ENCODE measurements at regions not wholly inside any gene's neighbourhood (a gene's known extent, or its start where the extent isn't known, plus 50 kb on each side); places are given as distances from the start of the nearest gene placed in this dataset.

DNA sequence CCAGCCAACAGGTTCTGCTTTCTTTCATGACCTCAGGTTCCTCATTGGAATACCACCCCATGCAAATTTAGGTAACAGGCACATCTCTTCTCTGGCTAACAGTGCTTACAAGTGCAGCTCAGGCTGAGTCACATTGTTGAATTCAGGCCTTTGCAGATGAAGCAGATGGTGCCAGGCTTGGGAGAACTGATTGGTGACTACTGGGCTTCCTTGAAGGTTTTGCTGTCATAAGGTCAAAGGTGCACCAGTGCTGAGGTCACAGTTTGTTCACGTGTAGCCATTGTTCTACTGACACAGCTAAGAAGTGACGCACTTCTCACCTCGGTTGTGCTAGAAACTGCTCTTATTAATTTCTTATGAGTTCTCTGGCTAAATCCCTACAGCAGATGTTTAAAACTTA lies 128.6 kb upstream of the BMPER start:
- no peaks in the 10 kb centered on the region for H3K27me3 ChIP-seq (ENCODE audit: control insufficient read depth in 2 of 2, insufficient read depth in 2 of 2, low read length in 2 of 2)
- peaks cover 0 to 9% of the 10 kb centered on the region in 2 donors for H3K4me1 ChIP-seq (ENCODE audit: control insufficient read depth in 2 of 2, insufficient read depth in 2 of 2, low read length in 2 of 2)
- H3K9ac ChIP-seq (ENCODE audit: low read depth in 1 of 2, low read length in 2 of 2) = no peak overlapping the region
- no peak overlapping the region for H3K4me3 ChIP-seq (ENCODE audit: low read length in 2 of 2)
- no peaks in the 10 kb centered on the region for H3K9me3 ChIP-seq (ENCODE audit: control insufficient read depth in 2 of 2, low read length in 2 of 2)
- H3K36me3 ChIP-seq (ENCODE audit: control insufficient read depth in 2 of 2, insufficient read depth in 2 of 2, low read length in 2 of 2) = no peaks in the 10 kb centered on the region
- H3K27ac ChIP-seq (ENCODE audit: low read depth in 2 of 2, low read length in 2 of 2) = no peak overlapping the region

DNA sequence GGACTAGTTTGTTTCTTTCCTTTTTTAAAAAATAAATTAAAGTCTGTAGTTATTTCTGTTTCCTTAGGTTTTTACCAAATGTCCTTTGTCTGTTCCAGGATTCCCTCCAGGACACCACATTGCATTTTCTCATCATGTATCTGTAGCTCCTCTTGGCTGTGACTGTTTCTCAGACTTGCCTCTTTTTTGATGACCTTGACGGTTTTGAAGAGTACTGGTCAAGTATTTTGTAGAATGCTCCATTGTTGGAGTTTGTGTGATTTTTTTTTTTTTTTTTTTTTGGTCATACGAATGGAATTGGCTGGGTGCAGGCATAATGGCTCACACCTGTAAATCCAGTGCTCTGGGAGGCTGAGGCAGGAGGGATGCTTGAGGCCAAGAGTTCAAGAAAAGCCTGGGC lies 127.1 kb upstream of the BMPER start:
- Histone ChIP-seq H3K36me3 (ENCODE audit: control insufficient read depth in 2 of 2, insufficient read depth in 2 of 2, low read length in 2 of 2) (no peaks in the 10 kb centered on the region), H3K9me3 (ENCODE audit: control insufficient read depth in 2 of 2, low read length in 2 of 2) (no peaks in the 10 kb centered on the region), H3K27ac (ENCODE audit: low read depth in 2 of 2, low read length in 2 of 2) (no peak overlapping the region), H3K27me3 (ENCODE audit: control insufficient read depth in 2 of 2, insufficient read depth in 2 of 2, low read length in 2 of 2) (no peaks in the 10 kb centered on the region), H3K4me1 (ENCODE audit: control insufficient read depth in 2 of 2, insufficient read depth in 2 of 2, low read length in 2 of 2) (peaks cover 0 to 9% of the 10 kb centered on the region in 2 donors), H3K4me3 (ENCODE audit: low read length in 2 of 2) (no peak overlapping the region), H3K9ac (ENCODE audit: low read depth in 1 of 2, low read length in 2 of 2) (no peak overlapping the region)

- H3K36me3 ChIP-seq (ENCODE audit: control insufficient read depth in 2 of 2, insufficient read depth in 2 of 2, low read length in 2 of 2) = no peaks in the 10 kb centered on the region
- peaks cover 0 to 9% of the 10 kb centered on the region in 2 donors for H3K4me1 ChIP-seq (ENCODE audit: control insufficient read depth in 2 of 2, insufficient read depth in 2 of 2, low read length in 2 of 2)
- H3K4me3 ChIP-seq (ENCODE audit: low read length in 2 of 2) = no peak overlapping the region
- H3K9me3 ChIP-seq (ENCODE audit: control insufficient read depth in 2 of 2, low read length in 2 of 2) = no peaks in the 10 kb centered on the region
- H3K27me3 ChIP-seq (ENCODE audit: control insufficient read depth in 2 of 2, insufficient read depth in 2 of 2, low read length in 2 of 2) = no peaks in the 10 kb centered on the region
- H3K9ac ChIP-seq (ENCODE audit: low read depth in 1 of 2, low read length in 2 of 2) = no peak overlapping the region
- no peak overlapping the region for H3K27ac ChIP-seq (ENCODE audit: low read depth in 2 of 2, low read length in 2 of 2)
These were observed 126.1 kb upstream of the BMPER start for GRCh38 chr7:33779216-33779615.

DNA sequence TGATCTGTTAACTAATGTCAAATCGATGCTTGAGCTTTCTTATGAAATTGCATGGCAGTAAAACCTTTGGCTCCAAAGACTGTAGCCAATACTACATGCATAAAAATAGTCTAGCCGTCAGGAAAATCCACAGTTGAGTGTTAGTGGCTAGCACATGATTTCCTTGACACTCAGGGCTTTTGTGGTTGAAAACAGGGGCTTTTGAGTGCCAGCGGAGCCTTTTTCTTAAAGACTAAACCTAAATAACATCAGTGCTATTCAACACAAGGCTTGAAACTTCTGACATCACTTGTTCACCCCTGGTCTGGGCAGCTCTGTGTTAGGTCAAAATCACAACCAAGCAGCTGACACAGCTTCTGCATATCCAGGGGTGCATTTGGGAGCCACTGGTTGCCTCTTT lies 124.2 kb upstream of the BMPER start:
- Histone ChIP-seq H3K4me1 (ENCODE audit: control insufficient read depth in 2 of 2, insufficient read depth in 2 of 2, low read length in 2 of 2) (peaks cover 0 to under 1% of the 10 kb centered on the region in 2 donors), H3K27me3 (ENCODE audit: control insufficient read depth in 2 of 2, insufficient read depth in 2 of 2, low read length in 2 of 2) (no peaks in the 10 kb centered on the region), H3K9me3 (ENCODE audit: control insufficient read depth in 2 of 2, low read length in 2 of 2) (no peaks in the 10 kb centered on the region), H3K4me3 (ENCODE audit: low read length in 2 of 2) (no peak overlapping the region), H3K27ac (ENCODE audit: low read depth in 2 of 2, low read length in 2 of 2) (no peak overlapping the region), H3K36me3 (ENCODE audit: control insufficient read depth in 2 of 2, insufficient read depth in 2 of 2, low read length in 2 of 2) (no peaks in the 10 kb centered on the region), H3K9ac (ENCODE audit: low read depth in 1 of 2, low read length in 2 of 2) (no peak overlapping the region)

GRCh38 chr7:33781796-33782195 lies 123.5 kb upstream of the BMPER start:
- no peaks in the 10 kb centered on the region for H3K27me3 ChIP-seq (ENCODE audit: control insufficient read depth in 2 of 2, insufficient read depth in 2 of 2, low read length in 2 of 2)
- H3K27ac ChIP-seq (ENCODE audit: low read depth in 2 of 2, low read length in 2 of 2) = no peak overlapping the region
- no peaks in the 10 kb centered on the region for H3K9me3 ChIP-seq (ENCODE audit: control insufficient read depth in 2 of 2, low read length in 2 of 2)
- H3K4me1 ChIP-seq (ENCODE audit: control insufficient read depth in 2 of 2, insufficient read depth in 2 of 2, low read length in 2 of 2) = no peaks in the 10 kb centered on the region
- H3K9ac ChIP-seq (ENCODE audit: low read depth in 1 of 2, low read length in 2 of 2) = no peak overlapping the region
- no peak overlapping the region for H3K4me3 ChIP-seq (ENCODE audit: low read length in 2 of 2)
- H3K36me3 ChIP-seq (ENCODE audit: control insufficient read depth in 2 of 2, insufficient read depth in 2 of 2, low read length in 2 of 2) = no peaks in the 10 kb centered on the region

DNA sequence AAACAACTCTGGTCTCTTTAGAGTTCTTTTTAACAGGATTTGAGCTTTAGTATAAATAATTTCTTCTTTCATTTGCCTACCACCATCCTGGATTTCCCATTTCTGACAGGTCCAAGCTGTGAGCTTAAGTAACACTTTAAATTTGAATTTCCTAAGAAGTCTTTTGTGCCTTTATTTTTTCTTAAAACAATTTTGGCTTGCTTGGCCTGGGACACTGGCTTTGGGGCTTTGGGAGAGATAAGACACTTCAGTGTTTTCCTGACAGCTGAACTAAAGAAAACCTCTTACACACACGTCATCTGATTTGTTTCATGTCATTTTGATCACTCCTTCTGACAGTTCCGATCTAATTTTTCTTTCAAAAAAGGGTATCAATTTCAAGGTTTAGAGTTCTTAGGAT lies 121.3 kb upstream of the BMPER start:
- Histone ChIP-seq H3K36me3 (ENCODE audit: control insufficient read depth in 2 of 2, insufficient read depth in 2 of 2, low read length in 2 of 2) (no peaks in the 10 kb centered on the region), H3K4me3 (ENCODE audit: low read length in 2 of 2) (no peak overlapping the region), H3K4me1 (ENCODE audit: control insufficient read depth in 2 of 2, insufficient read depth in 2 of 2, low read length in 2 of 2) (no peaks in the 10 kb centered on the region), H3K9me3 (ENCODE audit: control insufficient read depth in 2 of 2, low read length in 2 of 2) (no peaks in the 10 kb centered on the region), H3K9ac (ENCODE audit: low read depth in 1 of 2, low read length in 2 of 2) (no peak overlapping the region), H3K27ac (ENCODE audit: low read depth in 2 of 2, low read length in 2 of 2) (no peak overlapping the region), H3K27me3 (ENCODE audit: control insufficient read depth in 2 of 2, insufficient read depth in 2 of 2, low read length in 2 of 2) (no peaks in the 10 kb centered on the region)

DNA sequence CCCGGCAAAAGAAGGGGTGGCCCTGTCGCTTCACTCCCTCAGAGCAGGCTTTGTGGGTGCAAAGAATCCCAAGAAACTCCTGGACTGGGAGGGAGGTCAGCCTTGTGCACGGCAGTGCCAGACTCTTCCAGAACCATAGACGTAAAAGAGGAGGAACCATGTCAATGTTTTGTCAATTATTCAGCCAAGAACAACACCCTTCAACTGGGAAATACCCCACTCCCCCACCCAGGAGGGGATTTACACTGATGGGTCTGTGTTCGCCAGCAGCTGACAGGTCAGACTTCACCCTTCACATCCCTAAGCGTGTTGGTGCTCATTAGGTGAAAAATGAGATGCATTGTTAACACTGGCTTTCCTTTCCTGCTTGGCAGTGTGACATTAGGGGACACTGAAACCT lies 116.8 kb upstream of the BMPER start:
- H3K9ac ChIP-seq (ENCODE audit: low read depth in 1 of 2, low read length in 2 of 2) = no peak overlapping the region
- no peaks in the 10 kb centered on the region for H3K27me3 ChIP-seq (ENCODE audit: control insufficient read depth in 2 of 2, insufficient read depth in 2 of 2, low read length in 2 of 2)
- H3K9me3 ChIP-seq (ENCODE audit: control insufficient read depth in 2 of 2, low read length in 2 of 2) = no peaks in the 10 kb centered on the region
- no peak overlapping the region for H3K27ac ChIP-seq (ENCODE audit: low read depth in 2 of 2, low read length in 2 of 2)
- no peaks in the 10 kb centered on the region for H3K4me1 ChIP-seq (ENCODE audit: control insufficient read depth in 2 of 2, insufficient read depth in 2 of 2, low read length in 2 of 2)
- no peaks in the 10 kb centered on the region for H3K36me3 ChIP-seq (ENCODE audit: control insufficient read depth in 2 of 2, insufficient read depth in 2 of 2, low read length in 2 of 2)
- H3K4me3 ChIP-seq (ENCODE audit: low read length in 2 of 2) = no peak overlapping the region

GRCh38 chr7:33789871-33790630 lies 115.3 kb upstream of the BMPER start:
- H3K27ac ChIP-seq (ENCODE audit: low read depth in 2 of 2, low read length in 2 of 2) = no peak overlapping the region
- H3K27me3 ChIP-seq (ENCODE audit: control insufficient read depth in 2 of 2, insufficient read depth in 2 of 2, low read length in 2 of 2) = no peaks in the 10 kb centered on the region
- no peak overlapping the region for H3K9ac ChIP-seq (ENCODE audit: low read depth in 1 of 2, low read length in 2 of 2)
- no peaks in the 10 kb centered on the region for H3K4me1 ChIP-seq (ENCODE audit: control insufficient read depth in 2 of 2, insufficient read depth in 2 of 2, low read length in 2 of 2)
- no peak overlapping the region for H3K4me3 ChIP-seq (ENCODE audit: low read length in 2 of 2)
- no peaks in the 10 kb centered on the region for H3K9me3 ChIP-seq (ENCODE audit: control insufficient read depth in 2 of 2, low read length in 2 of 2)
- H3K36me3 ChIP-seq (ENCODE audit: control insufficient read depth in 2 of 2, insufficient read depth in 2 of 2, low read length in 2 of 2) = no peaks in the 10 kb centered on the region

DNA sequence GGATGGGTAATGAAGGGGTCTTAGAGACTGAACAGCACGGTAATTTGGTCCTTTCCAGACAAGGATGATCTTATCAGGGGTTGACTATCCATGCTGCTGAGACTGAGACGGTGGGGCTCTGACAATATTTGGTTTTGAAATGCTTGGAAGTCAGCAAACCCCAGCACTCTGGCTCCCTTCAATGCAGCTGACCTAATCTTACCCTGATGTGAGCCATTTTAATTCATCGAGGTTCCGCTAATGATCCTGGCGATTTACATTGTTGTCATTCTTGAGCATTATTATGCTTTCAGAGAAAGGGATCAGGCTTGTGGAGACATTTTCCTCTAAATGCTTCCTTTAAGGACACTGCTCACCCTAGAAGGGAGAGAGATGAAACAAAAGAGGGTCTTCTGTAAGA lies 114.6 kb upstream of the BMPER start:
- no peak overlapping the region for H3K9ac ChIP-seq (ENCODE audit: low read depth in 1 of 2, low read length in 2 of 2)
- H3K4me1 ChIP-seq (ENCODE audit: control insufficient read depth in 2 of 2, insufficient read depth in 2 of 2, low read length in 2 of 2) = no peaks in the 10 kb centered on the region
- no peak overlapping the region for H3K27ac ChIP-seq (ENCODE audit: low read depth in 2 of 2, low read length in 2 of 2)
- no peaks in the 10 kb centered on the region for H3K9me3 ChIP-seq (ENCODE audit: control insufficient read depth in 2 of 2, low read length in 2 of 2)
- H3K4me3 ChIP-seq (ENCODE audit: low read length in 2 of 2) = no peak overlapping the region
- no peaks in the 10 kb centered on the region for H3K36me3 ChIP-seq (ENCODE audit: control insufficient read depth in 2 of 2, insufficient read depth in 2 of 2, low read length in 2 of 2)
- no peaks in the 10 kb centered on the region for H3K27me3 ChIP-seq (ENCODE audit: control insufficient read depth in 2 of 2, insufficient read depth in 2 of 2, low read length in 2 of 2)

DNA sequence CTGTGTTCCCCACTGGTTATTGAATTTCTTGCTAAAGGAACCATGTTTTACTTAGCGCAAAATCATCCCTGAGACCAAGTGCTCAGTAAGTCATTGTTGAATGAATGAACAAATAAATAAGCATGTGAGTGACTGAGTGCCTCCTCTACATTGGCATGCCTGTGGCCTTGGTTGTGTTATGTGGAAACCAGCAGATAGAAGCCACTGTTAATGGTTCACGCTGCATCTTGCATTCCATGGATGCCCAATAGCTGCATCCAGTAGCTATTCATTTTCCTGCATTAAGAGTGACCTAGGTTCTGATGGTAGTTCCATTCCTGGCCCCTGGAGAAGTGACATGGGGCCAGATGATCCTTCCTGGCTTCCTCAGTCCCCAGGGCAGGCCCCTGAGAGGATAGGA lies 113.3 kb upstream of the BMPER start:
- no peak overlapping the region for H3K9ac ChIP-seq (ENCODE audit: low read depth in 1 of 2, low read length in 2 of 2)
- H3K4me1 ChIP-seq (ENCODE audit: control insufficient read depth in 2 of 2, insufficient read depth in 2 of 2, low read length in 2 of 2) = no peaks in the 10 kb centered on the region
- H3K4me3 ChIP-seq (ENCODE audit: low read length in 2 of 2) = no peak overlapping the region
- no peaks in the 10 kb centered on the region for H3K36me3 ChIP-seq (ENCODE audit: control insufficient read depth in 2 of 2, insufficient read depth in 2 of 2, low read length in 2 of 2)
- no peaks in the 10 kb centered on the region for H3K27me3 ChIP-seq (ENCODE audit: control insufficient read depth in 2 of 2, insufficient read depth in 2 of 2, low read length in 2 of 2)
- no peak overlapping the region for H3K27ac ChIP-seq (ENCODE audit: low read depth in 2 of 2, low read length in 2 of 2)
- H3K9me3 ChIP-seq (ENCODE audit: control insufficient read depth in 2 of 2, low read length in 2 of 2) = no peaks in the 10 kb centered on the region
